Esophagus muscularis mucosa (tissue), 2 donors: ENCODE measurements at regions not wholly inside any gene's neighbourhood (a gene's known extent, or its start where the extent isn't known, plus 50 kb on each side); places are given as distances from the start of the nearest gene placed in this dataset.

Source experiments
- EP300 ChIP-seq: sonication (generic); formaldehyde crosslinking; IDR thresholded peaks from one replicate; pipeline ENCODE4 v1.6.1; 2017; ENCODE audit warnings: antibody characterized with exemption
- POLR2A ChIP-seq: fragments of 450-650 bp; IDR thresholded peaks from one replicate; pipeline ENCODE4 v1.6.1; 2017; ENCODE audit warnings: antibody characterized with exemption, moderate library complexity, mild to moderate bottlenecking, low read depth

- TF ChIP-seq EP300 (no peak), POLR2A (no peak)
Observed at GRCh38 chr6:12394170-12394569, 104.0 kb downstream of the EDN1 start.
